Uterus (tissue), 3 donors: ENCODE measurements at regions not wholly inside any gene's neighbourhood (a gene's known extent, or its start where the extent isn't known, plus 50 kb on each side); places are given as distances from the start of the nearest gene placed in this dataset.

ENCODE experiments used
- DNase-seq, 2 donors: peaks; one replicate each; pipeline ENCODE4 v3.0.0-alpha.2; 2019 to 2020
- H3K27ac ChIP-seq, 2 donors: fragments of 200-600 bp; sonication (generic); 1 replicate in 1 of 2; 2 replicates in 1 of 2; pipeline ENCODE4 v1.5.1; 2016 to 2018
- H3K27me3 ChIP-seq, 2 donors: fragments of 200-600 bp; sonication (generic); one replicate each; pipeline ENCODE4 v1.5.1; 2018 to 2019; ENCODE audit warnings: control low read depth in 1 of 2
- H3K36me3 ChIP-seq, 2 donors: fragments of 200-600 bp; sonication (generic); one replicate each; pipeline ENCODE4 v1.5.1; 2019; ENCODE audit warnings: control low read depth in 1 of 2
- H3K4me1 ChIP-seq, 2 donors: fragments of 200-600 bp; sonication (generic); one replicate each; pipeline ENCODE4 v1.5.1; 2018 to 2019; ENCODE audit warnings: control low read depth in 1 of 2
- H3K4me3 ChIP-seq, 2 donors: fragments of 200-600 bp; sonication (generic); 1 replicate in 1 of 2; 2 replicates in 1 of 2; pipeline ENCODE4 v1.5.1; 2018 to 2019; ENCODE audit warnings: mild to moderate bottlenecking in 1 of 2
- H3K9me3 ChIP-seq, 2 donors: fragments of 200-600 bp; sonication (generic); one replicate each; pipeline ENCODE4 v1.5.1; 2019; ENCODE audit warnings: control low read depth in 1 of 2
- CTCF ChIP-seq, 4 experiments: fragments of 200-600 bp in 2 of 4; fragments of 450-650 bp in 2 of 4; sonication (generic) in 2 of 4; IDR thresholded peaks; one replicate each; pipeline ENCODE4 v1.5.1; 2016 to 2019; ENCODE audit warnings: antibody characterized with exemption in 4 of 4, mild to moderate bottlenecking in 2 of 4, moderate library complexity in 1 of 4
- POLR2A ChIP-seq, 2 donors: fragments of 450-650 bp; IDR thresholded peaks; one replicate each; pipeline ENCODE4 v1.6.1; 2016; ENCODE audit warnings: antibody characterized with exemption in 2 of 2, mild to moderate bottlenecking in 1 of 2, moderate library complexity in 1 of 2
- intact Hi-C: fragments of 100-400 bp; cut with DNase I; formaldehyde crosslinking; loops from one replicate; pipeline ENCODE4 v1.15.1; 2023; ENCODE audit warnings: low total_unique reads
- donor health status: DM: yes; HTN: yes; CAD: no.

GRCh38 chr7:156237614-156238013, 403.0 kb upstream of the RNF32 start:
- Histone ChIP-seq H3K4me3 (no peak overlapping the region), H3K27ac (no peak overlapping the region), H3K36me3 (no peaks in the 10 kb centered on the region), H3K9me3 (no peaks in the 10 kb centered on the region), H3K4me1 (no peaks in the 10 kb centered on the region), H3K27me3 (no peaks in the 10 kb centered on the region)
- intact Hi-C loops = no loop called here
- TF ChIP-seq POLR2A (IDR thresholded peaks at IDR 0.05) (no peak), CTCF (IDR thresholded peaks at IDR 0.05) (no peak)
- DNase-seq = no peak

- H3K27me3 ChIP-seq = no peaks in the 10 kb centered on the region
- H3K27ac ChIP-seq = no peak overlapping the region
- intact Hi-C loops = no loop called here
- DNase-seq = no peak
- H3K9me3 ChIP-seq = no peaks in the 10 kb centered on the region
- no peak overlapping the region for H3K4me3 ChIP-seq
- no peak for TF ChIP-seq POLR2A (IDR thresholded peaks at IDR 0.05)
- no peak for TF ChIP-seq CTCF (IDR thresholded peaks at IDR 0.05)
- no peaks in the 10 kb centered on the region for H3K36me3 ChIP-seq
- no peaks in the 10 kb centered on the region for H3K4me1 ChIP-seq
Measured at GRCh38 chr7:156236936-156237599, 403.5 kb upstream of the RNF32 start.

- no peak for DNase-seq
- no peak overlapping the region for H3K4me3 ChIP-seq
- no peaks in the 10 kb centered on the region for H3K9me3 ChIP-seq
- no peak overlapping the region for H3K27ac ChIP-seq
- H3K27me3 ChIP-seq = no peaks in the 10 kb centered on the region
- H3K36me3 ChIP-seq = no peaks in the 10 kb centered on the region
- intact Hi-C loops = no loop called here
- TF ChIP-seq CTCF (IDR thresholded peaks at IDR 0.05) (no peak), POLR2A (IDR thresholded peaks at IDR 0.05) (no peak)
- no peaks in the 10 kb centered on the region for H3K4me1 ChIP-seq
Measured at GRCh38 chr7:156236181-156236889, 404.2 kb upstream of the RNF32 start.

- Histone ChIP-seq H3K36me3 (no peaks in the 10 kb centered on the region), H3K27ac (no peak overlapping the region), H3K4me1 (no peaks in the 10 kb centered on the region), H3K27me3 (no peaks in the 10 kb centered on the region), H3K4me3 (no peak overlapping the region), H3K9me3 (no peaks in the 10 kb centered on the region)
- intact Hi-C loops = no loop called here
- no peak for TF ChIP-seq POLR2A (IDR thresholded peaks at IDR 0.05)
- TF ChIP-seq CTCF (IDR thresholded peaks at IDR 0.05) = no peak
- no peak for DNase-seq
Measured at GRCh38 chr7:156234666-156235494, 405.7 kb upstream of the RNF32 start.

- Histone ChIP-seq H3K27me3 (no peaks in the 10 kb centered on the region), H3K4me3 (no peak overlapping the region), H3K36me3 (no peaks in the 10 kb centered on the region), H3K9me3 (no peaks in the 10 kb centered on the region), H3K27ac (no peak overlapping the region), H3K4me1 (no peaks in the 10 kb centered on the region)
- no peak for DNase-seq
- intact Hi-C loops = no loop called here
- no peak for TF ChIP-seq POLR2A (IDR thresholded peaks at IDR 0.05)
Measured at GRCh38 chr7:156234192-156234591, 406.4 kb upstream of the RNF32 start.
